GM18517 (cell line): ENCODE measurements at regions not wholly inside any gene's neighbourhood (a gene's known extent, or its start where the extent isn't known, plus 50 kb on each side); places are given as distances from the start of the nearest gene placed in this dataset.
"Not testable (repeated sequence)": the region's sequence is repeated elsewhere in the genome, so short reads cannot be mapped to it uniquely, and the experiment has no call there.

Source experiments
- ATAC-seq: cut with Tn5 transposase; IDR thresholded peaks from one replicate; pipeline ENCODE4 v1.9.1; 2021; ENCODE audit warnings: mild to moderate bottlenecking, moderate library complexity; ENCODE audit not compliant: unreplicated experiment

GRCh38 chr4:123209436-123209835, 187.2 kb upstream of the SPRY1 start:
- no peak for ATAC-seq

GRCh38 chr4:123215536-123215935, 181.1 kb upstream of the SPRY1 start:
- ATAC-seq: no peak

GRCh38 chr4:123216543-123216942, 180.1 kb upstream of the SPRY1 start:
- no peak for ATAC-seq

GRCh38 chr4:123216946-123217345, 179.6 kb upstream of the SPRY1 start:
- no peak for ATAC-seq

GRCh38 chr4:123217664-123218063, 178.9 kb upstream of the SPRY1 start:
- no peak for ATAC-seq

GRCh38 chr4:123218981-123219380, 177.6 kb upstream of the SPRY1 start:
- no peak for ATAC-seq

GRCh38 chr4:123229286-123229685, 167.3 kb upstream of the SPRY1 start:
- no peak for ATAC-seq

GRCh38 chr4:123230061-123230460, 166.5 kb upstream of the SPRY1 start:
- no peak for ATAC-seq

GRCh38 chr4:123232439-123232838, 164.2 kb upstream of the SPRY1 start:
- ATAC-seq: no peak

GRCh38 chr4:123233136-123233768, 163.3 kb upstream of the SPRY1 start:
- no peak for ATAC-seq

GRCh38 chr4:123234955-123235354, 161.6 kb upstream of the SPRY1 start:
- ATAC-seq: no peak

- no peak for ATAC-seq
Measured at GRCh38 chr4:123235431-123235830, 161.2 kb upstream of the SPRY1 start.

- ATAC-seq: no peak
Measured at GRCh38 chr4:123236606-123237005, 160.0 kb upstream of the SPRY1 start.

- ATAC-seq: not testable (repeated sequence)
Measured at GRCh38 chr4:123240286-123240685, 156.3 kb upstream of the SPRY1 start.

- not testable (repeated sequence) for ATAC-seq
Measured at GRCh38 chr4:123243220-123243619, 153.4 kb upstream of the SPRY1 start.

- no peak for ATAC-seq
Measured at GRCh38 chr4:123244137-123244536, 152.5 kb upstream of the SPRY1 start.

GRCh38 chr4:123246085-123246484, 150.5 kb upstream of the SPRY1 start:
- ATAC-seq: no peak

GRCh38 chr4:123248085-123248659, 148.4 kb upstream of the SPRY1 start:
- no peak for ATAC-seq

GRCh38 chr4:123249821-123250220, 146.8 kb upstream of the SPRY1 start:
- ATAC-seq: no peak

- no peak for ATAC-seq
Measured at GRCh38 chr4:123250843-123251242, 145.8 kb upstream of the SPRY1 start.

GRCh38 chr4:123255971-123256370, 140.6 kb upstream of the SPRY1 start:
- no peak for ATAC-seq

- no peak for ATAC-seq
Measured at GRCh38 chr4:123256901-123257300, 139.7 kb upstream of the SPRY1 start.

GRCh38 chr4:123257591-123257990, 139.0 kb upstream of the SPRY1 start:
- ATAC-seq: no peak
